ENCODE measurements at regions not wholly inside any gene's neighbourhood (a gene's known extent, or its start where the extent isn't known, plus 50 kb on each side); places are given as distances from the start of the nearest gene placed in this dataset.

DNA sequence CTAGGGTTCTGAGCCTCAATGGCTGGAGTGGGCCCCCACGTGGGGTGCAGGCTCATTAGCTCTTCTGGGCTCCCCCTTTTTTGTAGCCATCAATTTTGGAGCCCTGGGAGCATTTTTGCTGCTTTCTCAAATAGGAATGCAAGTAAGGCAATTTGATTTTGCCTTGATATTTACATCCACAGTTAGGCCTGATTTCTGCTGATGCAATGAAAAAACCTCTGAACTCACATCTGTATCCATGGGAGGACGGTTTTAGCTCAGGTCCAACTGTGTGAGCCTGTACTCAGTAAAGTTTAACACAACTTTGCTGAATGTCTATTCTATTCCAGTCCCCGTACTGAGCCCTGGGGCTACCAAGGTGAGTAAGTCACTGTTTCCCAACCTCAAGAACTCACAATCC lies 425.0 kb downstream of the HAPSTR1 start:
- TF ChIP-seq, protein P1, sequence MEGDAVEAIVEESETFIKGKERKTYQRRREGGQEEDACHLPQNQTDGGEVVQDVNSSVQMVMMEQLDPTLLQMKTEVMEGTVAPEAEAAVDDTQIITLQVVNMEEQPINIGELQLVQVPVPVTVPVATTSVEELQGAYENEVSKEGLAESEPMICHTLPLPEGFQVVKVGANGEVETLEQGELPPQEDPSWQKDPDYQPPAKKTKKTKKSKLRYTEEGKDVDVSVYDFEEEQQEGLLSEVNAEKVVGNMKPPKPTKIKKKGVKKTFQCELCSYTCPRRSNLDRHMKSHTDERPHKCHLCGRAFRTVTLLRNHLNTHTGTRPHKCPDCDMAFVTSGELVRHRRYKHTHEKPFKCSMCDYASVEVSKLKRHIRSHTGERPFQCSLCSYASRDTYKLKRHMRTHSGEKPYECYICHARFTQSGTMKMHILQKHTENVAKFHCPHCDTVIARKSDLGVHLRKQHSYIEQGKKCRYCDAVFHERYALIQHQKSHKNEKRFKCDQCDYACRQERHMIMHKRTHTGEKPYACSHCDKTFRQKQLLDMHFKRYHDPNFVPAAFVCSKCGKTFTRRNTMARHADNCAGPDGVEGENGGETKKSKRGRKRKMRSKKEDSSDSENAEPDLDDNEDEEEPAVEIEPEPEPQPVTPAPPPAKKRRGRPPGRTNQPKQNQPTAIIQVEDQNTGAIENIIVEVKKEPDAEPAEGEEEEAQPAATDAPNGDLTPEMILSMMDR (IDR thresholded peaks at IDR 0.05) = no peak
- TF ChIP-seq POLR2A (IDR thresholded peaks at IDR 0.05) = no peak

All from body of pancreas (tissue), 4 donors.